ENCODE measurements at regions not wholly inside any gene's neighbourhood (a gene's known extent, or its start where the extent isn't known, plus 50 kb on each side); places are given as distances from the start of the nearest gene placed in this dataset.
A peak's percentile ranks its signal among the peaks of the same experiment; 100 is the strongest.

GRCh38 chr18:6609666-6610264, 119.8 kb upstream of the ARHGAP28 start:
- no peak overlapping the region for H3K27ac ChIP-seq (ENCODE audit: poor library complexity, severe bottlenecking)
- ATAC-seq (ENCODE audit: low read depth), result no peak
- H3K4me1 ChIP-seq (ENCODE audit: insufficient read depth, poor library complexity, severe bottlenecking), result no peaks in the 10 kb centered on the region
- no peaks in the 10 kb centered on the region for H3K9me3 ChIP-seq (ENCODE audit: severe bottlenecking)
- H3K4me3 ChIP-seq (ENCODE audit: severe bottlenecking), result no peak overlapping the region
- H3K36me3 ChIP-seq (ENCODE audit: low read depth), result no peaks in the 10 kb centered on the region
- no peak for TF ChIP-seq CTCF (IDR thresholded peaks at IDR 0.05; ENCODE audit: poor library complexity, severe bottlenecking)
- no peaks in the 10 kb centered on the region for H3K27me3 ChIP-seq (ENCODE audit: insufficient read depth, poor library complexity, severe bottlenecking)
- DNase-seq (ENCODE audit: low spot score), result no peak

GRCh38 chr18:6610466-6610865, 119.0 kb upstream of the ARHGAP28 start:
- Histone ChIP-seq H3K4me3 (ENCODE audit: severe bottlenecking) (no peak overlapping the region), H3K4me1 (ENCODE audit: insufficient read depth, poor library complexity, severe bottlenecking) (no peaks in the 10 kb centered on the region), H3K27me3 (ENCODE audit: insufficient read depth, poor library complexity, severe bottlenecking) (no peaks in the 10 kb centered on the region), H3K36me3 (ENCODE audit: low read depth) (no peaks in the 10 kb centered on the region), H3K9me3 (ENCODE audit: severe bottlenecking) (no peaks in the 10 kb centered on the region), H3K27ac (ENCODE audit: poor library complexity, severe bottlenecking) (no peak overlapping the region)
- ATAC-seq (ENCODE audit: low read depth) (no peak), DNase-seq (ENCODE audit: low spot score) (no peak)
- no peak for TF ChIP-seq CTCF (IDR thresholded peaks at IDR 0.05; ENCODE audit: poor library complexity, severe bottlenecking)

GRCh38 chr18:6613581-6613980, 115.9 kb upstream of the ARHGAP28 start:
- Histone ChIP-seq H3K36me3 (ENCODE audit: low read depth) (no peaks in the 10 kb centered on the region), H3K4me3 (ENCODE audit: severe bottlenecking) (no peak overlapping the region), H3K27ac (ENCODE audit: poor library complexity, severe bottlenecking) (no peak overlapping the region), H3K9me3 (ENCODE audit: severe bottlenecking) (no peaks in the 10 kb centered on the region), H3K27me3 (ENCODE audit: insufficient read depth, poor library complexity, severe bottlenecking) (no peaks in the 10 kb centered on the region), H3K4me1 (ENCODE audit: insufficient read depth, poor library complexity, severe bottlenecking) (no peaks in the 10 kb centered on the region)
- ATAC-seq (ENCODE audit: low read depth) (no peak), DNase-seq (ENCODE audit: low spot score) (no peak)
- TF ChIP-seq CTCF (IDR thresholded peaks at IDR 0.05; ENCODE audit: poor library complexity, severe bottlenecking), result no peak

GRCh38 chr18:6614952-6615351, 114.6 kb upstream of the ARHGAP28 start:
- H3K27ac ChIP-seq (ENCODE audit: poor library complexity, severe bottlenecking), result peak overlapping the region; percentile 6
- TF ChIP-seq CTCF (IDR thresholded peaks at IDR 0.05; ENCODE audit: poor library complexity, severe bottlenecking), result no peak

GRCh38 chr18:6616981-6617380, 112.5 kb upstream of the ARHGAP28 start:
- Histone ChIP-seq H3K4me3 (ENCODE audit: severe bottlenecking) (no peak overlapping the region), H3K27ac (ENCODE audit: poor library complexity, severe bottlenecking) (no peak overlapping the region), H3K27me3 (ENCODE audit: insufficient read depth, poor library complexity, severe bottlenecking) (no peaks in the 10 kb centered on the region), H3K4me1 (ENCODE audit: insufficient read depth, poor library complexity, severe bottlenecking) (no peaks in the 10 kb centered on the region), H3K9me3 (ENCODE audit: severe bottlenecking) (peaks cover 3% of the 10 kb centered on the region), H3K36me3 (ENCODE audit: low read depth) (no peaks in the 10 kb centered on the region)
- ATAC-seq (ENCODE audit: low read depth), result no peak
- TF ChIP-seq CTCF (IDR thresholded peaks at IDR 0.05; ENCODE audit: poor library complexity, severe bottlenecking), result no peak
- DNase-seq (ENCODE audit: low spot score), result no peak

More at GRCh38 chr18:6614952-6615351, 114.6 kb upstream of the ARHGAP28 start:
- H3K9me3 ChIP-seq (ENCODE audit: severe bottlenecking), result no peaks in the 10 kb centered on the region
- DNase-seq (ENCODE audit: low spot score) (no peak), ATAC-seq (ENCODE audit: low read depth) (peak; percentile 79)
- H3K36me3 ChIP-seq (ENCODE audit: low read depth), result no peaks in the 10 kb centered on the region
- H3K4me1 ChIP-seq (ENCODE audit: insufficient read depth, poor library complexity, severe bottlenecking), result no peaks in the 10 kb centered on the region
- no peaks in the 10 kb centered on the region for H3K27me3 ChIP-seq (ENCODE audit: insufficient read depth, poor library complexity, severe bottlenecking)
- H3K4me3 ChIP-seq (ENCODE audit: severe bottlenecking), result no peak overlapping the region

Data from RWPE2 (cell line).